K562 (cell line): ENCODE measurements at regions not wholly inside any gene's neighbourhood (a gene's known extent, or its start where the extent isn't known, plus 50 kb on each side); places are given as distances from the start of the nearest gene placed in this dataset.

Experiments
- HDAC8 ChIP-seq: fragments of 450-650 bp; IDR thresholded peaks from 2 replicates; pipeline ENCODE4 v1.6.1; 2016; ENCODE audit warnings: mild to moderate bottlenecking, missing genetic modification characterization, moderate library complexity, missing compliant biosample characterization
- ZKSCAN8 ChIP-seq: fragments of 200-800 bp; sonication (Bioruptor generic); IDR thresholded peaks from 2 replicates; pipeline ENCODE4 v1.6.1; 2016; ENCODE audit warnings: missing genetic modification characterization, missing compliant biosample characterization
- ZNF311 ChIP-seq: fragments of 250-450 bp; sonication (Bioruptor Pico); IDR thresholded peaks from 2 replicates; pipeline ENCODE4 v1.4.0; 2020; ENCODE audit warnings: mild to moderate bottlenecking, moderate library complexity
- ZNF589 ChIP-seq: fragments of 200-800 bp; sonication (Bioruptor generic); IDR thresholded peaks from 2 replicates; pipeline ENCODE4 v1.6.1; 2016; ENCODE audit warnings: low read depth, missing genetic modification characterization, missing compliant biosample characterization
- ZNF77 ChIP-seq: fragments of 250-450 bp; sonication (Bioruptor Pico); IDR thresholded peaks from 2 replicates; pipeline ENCODE4 v1.5.0; 2020
- TF ChIP-seq, protein P1 (sequence below): fragments of 450-650 bp; IDR thresholded peaks from 2 replicates; pipeline ENCODE4 v1.6.1; 2016; ENCODE audit warnings: mild to moderate bottlenecking, moderate library complexity
- TF ChIP-seq, protein P2 (sequence below): fragments of 450-650 bp; formaldehyde crosslinking; IDR thresholded peaks from 2 replicates; pipeline ENCODE4 v1.4.0; 2020; ENCODE audit warnings: mild to moderate bottlenecking
- TF ChIP-seq, protein P3 (sequence below), 2 experiments: IDR thresholded peaks in 1 of 2; conservative IDR thresholded peaks in 1 of 2; 2 replicates each; pipeline ENCODE4 v1.6.1; 2016; ENCODE audit warnings: low read depth in 2 of 2, mild to moderate bottlenecking in 1 of 2, missing compliant biosample characterization in 1 of 2, missing genetic modification characterization in 1 of 2, moderate library complexity in 1 of 2
- TF ChIP-seq, protein P4 (sequence below): sonication (generic); formaldehyde crosslinking; IDR thresholded peaks from 2 replicates; pipeline ENCODE4 v1.8.0; 2022; ENCODE audit warnings: missing genetic modification reagents, mild to moderate bottlenecking, borderline replicate concordance
- TF ChIP-seq, protein P5 (sequence below): fragments of 450-650 bp; conservative IDR thresholded peaks from 2 replicates; pipeline ENCODE4 v1.6.1; 2016; ENCODE audit warnings: missing genetic modification characterization, low read depth, mild to moderate bottlenecking, control low read depth, missing compliant biosample characterization

DNA sequence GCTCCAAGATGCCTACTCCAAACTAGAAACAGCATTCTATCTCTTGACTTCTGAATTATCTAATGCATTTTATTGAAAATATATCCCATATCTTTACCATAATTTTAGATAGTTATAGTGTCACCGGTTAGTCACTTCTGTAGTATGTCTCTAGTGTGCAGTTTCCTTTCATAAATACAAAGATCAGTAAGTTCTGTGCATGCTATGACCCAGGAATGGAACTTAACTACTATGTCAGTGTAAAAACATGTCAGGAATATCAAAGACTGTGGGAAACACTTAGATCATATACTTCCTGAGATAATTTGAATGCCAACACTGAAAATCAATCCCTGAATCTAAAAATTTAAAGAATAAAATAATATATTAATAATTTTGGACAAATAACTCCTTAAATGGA is 237.6 kb downstream of the ATXN7L3B start (continued):
- TF ChIP-seq, protein P1, sequence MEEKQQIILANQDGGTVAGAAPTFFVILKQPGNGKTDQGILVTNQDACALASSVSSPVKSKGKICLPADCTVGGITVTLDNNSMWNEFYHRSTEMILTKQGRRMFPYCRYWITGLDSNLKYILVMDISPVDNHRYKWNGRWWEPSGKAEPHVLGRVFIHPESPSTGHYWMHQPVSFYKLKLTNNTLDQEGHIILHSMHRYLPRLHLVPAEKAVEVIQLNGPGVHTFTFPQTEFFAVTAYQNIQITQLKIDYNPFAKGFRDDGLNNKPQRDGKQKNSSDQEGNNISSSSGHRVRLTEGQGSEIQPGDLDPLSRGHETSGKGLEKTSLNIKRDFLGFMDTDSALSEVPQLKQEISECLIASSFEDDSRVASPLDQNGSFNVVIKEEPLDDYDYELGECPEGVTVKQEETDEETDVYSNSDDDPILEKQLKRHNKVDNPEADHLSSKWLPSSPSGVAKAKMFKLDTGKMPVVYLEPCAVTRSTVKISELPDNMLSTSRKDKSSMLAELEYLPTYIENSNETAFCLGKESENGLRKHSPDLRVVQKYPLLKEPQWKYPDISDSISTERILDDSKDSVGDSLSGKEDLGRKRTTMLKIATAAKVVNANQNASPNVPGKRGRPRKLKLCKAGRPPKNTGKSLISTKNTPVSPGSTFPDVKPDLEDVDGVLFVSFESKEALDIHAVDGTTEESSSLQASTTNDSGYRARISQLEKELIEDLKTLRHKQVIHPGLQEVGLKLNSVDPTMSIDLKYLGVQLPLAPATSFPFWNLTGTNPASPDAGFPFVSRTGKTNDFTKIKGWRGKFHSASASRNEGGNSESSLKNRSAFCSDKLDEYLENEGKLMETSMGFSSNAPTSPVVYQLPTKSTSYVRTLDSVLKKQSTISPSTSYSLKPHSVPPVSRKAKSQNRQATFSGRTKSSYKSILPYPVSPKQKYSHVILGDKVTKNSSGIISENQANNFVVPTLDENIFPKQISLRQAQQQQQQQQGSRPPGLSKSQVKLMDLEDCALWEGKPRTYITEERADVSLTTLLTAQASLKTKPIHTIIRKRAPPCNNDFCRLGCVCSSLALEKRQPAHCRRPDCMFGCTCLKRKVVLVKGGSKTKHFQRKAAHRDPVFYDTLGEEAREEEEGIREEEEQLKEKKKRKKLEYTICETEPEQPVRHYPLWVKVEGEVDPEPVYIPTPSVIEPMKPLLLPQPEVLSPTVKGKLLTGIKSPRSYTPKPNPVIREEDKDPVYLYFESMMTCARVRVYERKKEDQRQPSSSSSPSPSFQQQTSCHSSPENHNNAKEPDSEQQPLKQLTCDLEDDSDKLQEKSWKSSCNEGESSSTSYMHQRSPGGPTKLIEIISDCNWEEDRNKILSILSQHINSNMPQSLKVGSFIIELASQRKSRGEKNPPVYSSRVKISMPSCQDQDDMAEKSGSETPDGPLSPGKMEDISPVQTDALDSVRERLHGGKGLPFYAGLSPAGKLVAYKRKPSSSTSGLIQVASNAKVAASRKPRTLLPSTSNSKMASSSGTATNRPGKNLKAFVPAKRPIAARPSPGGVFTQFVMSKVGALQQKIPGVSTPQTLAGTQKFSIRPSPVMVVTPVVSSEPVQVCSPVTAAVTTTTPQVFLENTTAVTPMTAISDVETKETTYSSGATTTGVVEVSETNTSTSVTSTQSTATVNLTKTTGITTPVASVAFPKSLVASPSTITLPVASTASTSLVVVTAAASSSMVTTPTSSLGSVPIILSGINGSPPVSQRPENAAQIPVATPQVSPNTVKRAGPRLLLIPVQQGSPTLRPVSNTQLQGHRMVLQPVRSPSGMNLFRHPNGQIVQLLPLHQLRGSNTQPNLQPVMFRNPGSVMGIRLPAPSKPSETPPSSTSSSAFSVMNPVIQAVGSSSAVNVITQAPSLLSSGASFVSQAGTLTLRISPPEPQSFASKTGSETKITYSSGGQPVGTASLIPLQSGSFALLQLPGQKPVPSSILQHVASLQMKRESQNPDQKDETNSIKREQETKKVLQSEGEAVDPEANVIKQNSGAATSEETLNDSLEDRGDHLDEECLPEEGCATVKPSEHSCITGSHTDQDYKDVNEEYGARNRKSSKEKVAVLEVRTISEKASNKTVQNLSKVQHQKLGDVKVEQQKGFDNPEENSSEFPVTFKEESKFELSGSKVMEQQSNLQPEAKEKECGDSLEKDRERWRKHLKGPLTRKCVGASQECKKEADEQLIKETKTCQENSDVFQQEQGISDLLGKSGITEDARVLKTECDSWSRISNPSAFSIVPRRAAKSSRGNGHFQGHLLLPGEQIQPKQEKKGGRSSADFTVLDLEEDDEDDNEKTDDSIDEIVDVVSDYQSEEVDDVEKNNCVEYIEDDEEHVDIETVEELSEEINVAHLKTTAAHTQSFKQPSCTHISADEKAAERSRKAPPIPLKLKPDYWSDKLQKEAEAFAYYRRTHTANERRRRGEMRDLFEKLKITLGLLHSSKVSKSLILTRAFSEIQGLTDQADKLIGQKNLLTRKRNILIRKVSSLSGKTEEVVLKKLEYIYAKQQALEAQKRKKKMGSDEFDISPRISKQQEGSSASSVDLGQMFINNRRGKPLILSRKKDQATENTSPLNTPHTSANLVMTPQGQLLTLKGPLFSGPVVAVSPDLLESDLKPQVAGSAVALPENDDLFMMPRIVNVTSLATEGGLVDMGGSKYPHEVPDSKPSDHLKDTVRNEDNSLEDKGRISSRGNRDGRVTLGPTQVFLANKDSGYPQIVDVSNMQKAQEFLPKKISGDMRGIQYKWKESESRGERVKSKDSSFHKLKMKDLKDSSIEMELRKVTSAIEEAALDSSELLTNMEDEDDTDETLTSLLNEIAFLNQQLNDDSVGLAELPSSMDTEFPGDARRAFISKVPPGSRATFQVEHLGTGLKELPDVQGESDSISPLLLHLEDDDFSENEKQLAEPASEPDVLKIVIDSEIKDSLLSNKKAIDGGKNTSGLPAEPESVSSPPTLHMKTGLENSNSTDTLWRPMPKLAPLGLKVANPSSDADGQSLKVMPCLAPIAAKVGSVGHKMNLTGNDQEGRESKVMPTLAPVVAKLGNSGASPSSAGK: no peak
- TF ChIP-seq ZNF77 (no peak), HDAC8 (tag) (no peak), ZKSCAN8 (CRISPR knock-in tag) (no peak), ZNF589 (no peak), ZNF311 (no peak)
- TF ChIP-seq, protein P2, sequence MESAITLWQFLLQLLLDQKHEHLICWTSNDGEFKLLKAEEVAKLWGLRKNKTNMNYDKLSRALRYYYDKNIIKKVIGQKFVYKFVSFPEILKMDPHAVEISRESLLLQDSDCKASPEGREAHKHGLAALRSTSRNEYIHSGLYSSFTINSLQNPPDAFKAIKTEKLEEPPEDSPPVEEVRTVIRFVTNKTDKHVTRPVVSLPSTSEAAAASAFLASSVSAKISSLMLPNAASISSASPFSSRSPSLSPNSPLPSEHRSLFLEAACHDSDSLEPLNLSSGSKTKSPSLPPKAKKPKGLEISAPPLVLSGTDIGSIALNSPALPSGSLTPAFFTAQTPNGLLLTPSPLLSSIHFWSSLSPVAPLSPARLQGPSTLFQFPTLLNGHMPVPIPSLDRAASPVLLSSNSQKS (CRISPR knock-in tag): no peak
- TF ChIP-seq, protein P3, sequence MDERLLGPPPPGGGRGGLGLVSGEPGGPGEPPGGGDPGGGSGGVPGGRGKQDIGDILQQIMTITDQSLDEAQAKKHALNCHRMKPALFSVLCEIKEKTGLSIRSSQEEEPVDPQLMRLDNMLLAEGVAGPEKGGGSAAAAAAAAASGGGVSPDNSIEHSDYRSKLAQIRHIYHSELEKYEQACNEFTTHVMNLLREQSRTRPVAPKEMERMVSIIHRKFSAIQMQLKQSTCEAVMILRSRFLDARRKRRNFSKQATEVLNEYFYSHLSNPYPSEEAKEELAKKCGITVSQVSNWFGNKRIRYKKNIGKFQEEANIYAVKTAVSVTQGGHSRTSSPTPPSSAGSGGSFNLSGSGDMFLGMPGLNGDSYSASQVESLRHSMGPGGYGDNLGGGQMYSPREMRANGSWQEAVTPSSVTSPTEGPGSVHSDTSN (CRISPR knock-in tag; IDR thresholded peaks at IDR 0.05; ENCODE audit: low read depth): no peak
- TF ChIP-seq, protein P3 (tag; conservative IDR thresholded peaks at IDR 0.05; ENCODE audit: low read depth): no peak
- TF ChIP-seq, protein P4, sequence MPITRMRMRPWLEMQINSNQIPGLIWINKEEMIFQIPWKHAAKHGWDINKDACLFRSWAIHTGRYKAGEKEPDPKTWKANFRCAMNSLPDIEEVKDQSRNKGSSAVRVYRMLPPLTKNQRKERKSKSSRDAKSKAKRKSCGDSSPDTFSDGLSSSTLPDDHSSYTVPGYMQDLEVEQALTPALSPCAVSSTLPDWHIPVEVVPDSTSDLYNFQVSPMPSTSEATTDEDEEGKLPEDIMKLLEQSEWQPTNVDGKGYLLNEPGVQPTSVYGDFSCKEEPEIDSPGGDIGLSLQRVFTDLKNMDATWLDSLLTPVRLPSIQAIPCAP (CRISPR knock-in tag): no peak
- TF ChIP-seq, protein P5, sequence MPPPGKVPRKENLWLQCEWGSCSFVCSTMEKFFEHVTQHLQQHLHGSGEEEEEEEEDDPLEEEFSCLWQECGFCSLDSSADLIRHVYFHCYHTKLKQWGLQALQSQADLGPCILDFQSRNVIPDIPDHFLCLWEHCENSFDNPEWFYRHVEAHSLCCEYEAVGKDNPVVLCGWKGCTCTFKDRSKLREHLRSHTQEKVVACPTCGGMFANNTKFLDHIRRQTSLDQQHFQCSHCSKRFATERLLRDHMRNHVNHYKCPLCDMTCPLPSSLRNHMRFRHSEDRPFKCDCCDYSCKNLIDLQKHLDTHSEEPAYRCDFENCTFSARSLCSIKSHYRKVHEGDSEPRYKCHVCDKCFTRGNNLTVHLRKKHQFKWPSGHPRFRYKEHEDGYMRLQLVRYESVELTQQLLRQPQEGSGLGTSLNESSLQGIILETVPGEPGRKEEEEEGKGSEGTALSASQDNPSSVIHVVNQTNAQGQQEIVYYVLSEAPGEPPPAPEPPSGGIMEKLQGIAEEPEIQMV: no peak
